Neural cell (in vitro differentiated cells): ENCODE measurements at regions not wholly inside any gene's neighbourhood (a gene's known extent, or its start where the extent isn't known, plus 50 kb on each side); places are given as distances from the start of the nearest gene placed in this dataset.

Source experiments
- CTCF ChIP-seq: fragments of 450-650 bp; IDR thresholded peaks from 2 replicates; pipeline ENCODE4 v1.5.1; 2014; ENCODE audit warnings: antibody characterized with exemption, mild to moderate bottlenecking, moderate library complexity; ENCODE audit not compliant: poor library complexity, severe bottlenecking
- SMC3 ChIP-seq: fragments of 450-650 bp; conservative IDR thresholded peaks from 2 replicates; pipeline ENCODE4 v1.6.1; 2014; ENCODE audit warnings: antibody characterized with exemption, mild to moderate bottlenecking, moderate library complexity; ENCODE audit not compliant: poor library complexity

GRCh38 chr5:125393221-125393815 is 646.9 kb upstream of the ZNF608 start:
- TF ChIP-seq CTCF (no peak), SMC3 (no peak)
